Loucy (cell line): ENCODE measurements at regions not wholly inside any gene's neighbourhood (a gene's known extent, or its start where the extent isn't known, plus 50 kb on each side); places are given as distances from the start of the nearest gene placed in this dataset.

Experiments
- CTCF ChIP-seq: fragments of 200-600 bp; sonication (generic); conservative IDR thresholded peaks from 2 replicates; pipeline ENCODE4 v1.5.1; 2014; ENCODE audit warnings: mild to moderate bottlenecking, antibody characterized with exemption, low read length
- EZH2phosphoT487 ChIP-seq: fragments of 200-600 bp; IDR thresholded peaks from 2 replicates; pipeline ENCODE4 v1.6.1; 2018; ENCODE audit warnings: antibody characterized with exemption, mild to moderate bottlenecking, moderate library complexity, borderline replicate concordance

- TF ChIP-seq CTCF = no peak
- TF ChIP-seq EZH2phosphoT487 = no peak
Observed at GRCh38 chr15:77719450-77719849, 86.7 kb upstream of the LINGO1 start.
